ENCODE measurements at regions not wholly inside any gene's neighbourhood (a gene's known extent, or its start where the extent isn't known, plus 50 kb on each side); places are given as distances from the start of the nearest gene placed in this dataset.
"Not testable (repeated sequence)": the region's sequence is repeated elsewhere in the genome, so short reads cannot be mapped to it uniquely, and the experiment has no call there.

- TF ChIP-seq CTCF (IDR thresholded peaks at IDR 0.05; ENCODE audit: insufficient read depth, low read depth, low read length, missing control alignments), result no peak
- no peak overlapping the region for H3K4me3 ChIP-seq (ENCODE audit: low read depth, low read length)
- DNase-seq (ENCODE audit: low read depth), result no peak
These were observed 84.6 kb upstream of the DST start for GRCh38 chr6:56727097-56727850.

GRCh38 chr6:56725254-56725653 lies 82.6 kb upstream of the DST start:
- H3K4me3 ChIP-seq (ENCODE audit: low read depth, low read length), result no peak overlapping the region
- no peak for TF ChIP-seq CTCF (IDR thresholded peaks at IDR 0.05; ENCODE audit: insufficient read depth, low read depth, low read length, missing control alignments)
- no peak for DNase-seq (ENCODE audit: low read depth)

GRCh38 chr6:56724455-56724854 lies 81.8 kb upstream of the DST start:
- TF ChIP-seq CTCF (IDR thresholded peaks at IDR 0.05; ENCODE audit: insufficient read depth, low read depth, low read length, missing control alignments), result no peak
- no peak for DNase-seq (ENCODE audit: low read depth)
- no peak overlapping the region for H3K4me3 ChIP-seq (ENCODE audit: low read depth, low read length)

GRCh38 chr6:56720882-56721281 lies 78.2 kb upstream of the DST start:
- no peak for TF ChIP-seq CTCF (IDR thresholded peaks at IDR 0.05; ENCODE audit: insufficient read depth, low read depth, low read length, missing control alignments)
- DNase-seq (ENCODE audit: low read depth), result no peak
- no peak overlapping the region for H3K4me3 ChIP-seq (ENCODE audit: low read depth, low read length)

- DNase-seq (ENCODE audit: low read depth); H3K4me3 ChIP-seq (ENCODE audit: low read depth, low read length): not testable (repeated sequence)
These were observed 77.5 kb upstream of the DST start for GRCh38 chr6:56720202-56720601.

GRCh38 chr6:56719315-56720058 lies 76.8 kb upstream of the DST start:
- H3K4me3 ChIP-seq (ENCODE audit: low read depth, low read length); DNase-seq (ENCODE audit: low read depth): not testable (repeated sequence)

- no peak overlapping the region for H3K4me3 ChIP-seq (ENCODE audit: low read depth, low read length)
- no peak for TF ChIP-seq CTCF (IDR thresholded peaks at IDR 0.05; ENCODE audit: insufficient read depth, low read depth, low read length, missing control alignments)
- DNase-seq (ENCODE audit: low read depth), result no peak
These were observed 75.5 kb upstream of the DST start for GRCh38 chr6:56718236-56718635.

- no peak for TF ChIP-seq CTCF (IDR thresholded peaks at IDR 0.05; ENCODE audit: insufficient read depth, low read depth, low read length, missing control alignments)
- no peak for DNase-seq (ENCODE audit: low read depth)
- no peak overlapping the region for H3K4me3 ChIP-seq (ENCODE audit: low read depth, low read length)
These were observed 73.5 kb upstream of the DST start for GRCh38 chr6:56716229-56716628.
